HAP-1 (cell line): ENCODE measurements at regions not wholly inside any gene's neighbourhood (a gene's known extent, or its start where the extent isn't known, plus 50 kb on each side); places are given as distances from the start of the nearest gene placed in this dataset.

Source experiments
- DNase-seq, 2 experiments: peaks; one replicate each; pipeline ENCODE4 v3.0.0-alpha.2; 2016 to 2020; ENCODE audit warnings: low spot score in 2 of 2
- H3K27me3 ChIP-seq: fragments of 250-450 bp; sonication (Bioruptor Pico); 2 replicates; pipeline ENCODE4 v1.5.1; 2020; ENCODE audit warnings: low read depth, mild to moderate bottlenecking, moderate library complexity
- H3K36me3 ChIP-seq: fragments of 250-450 bp; sonication (Bioruptor Pico); replicated peaks from 2 replicates; pipeline ENCODE4 v1.5.1; 2020; ENCODE audit warnings: mild to moderate bottlenecking
- H3K4me1 ChIP-seq: fragments of 250-450 bp; sonication (Bioruptor Pico); 2 replicates; pipeline ENCODE4 v1.5.1; 2020; ENCODE audit warnings: mild to moderate bottlenecking
- H3K4me3 ChIP-seq: fragments of 250-450 bp; sonication (Bioruptor Pico); 2 replicates; pipeline ENCODE4 v1.5.1; 2020; ENCODE audit warnings: mild to moderate bottlenecking, moderate library complexity
- H3K9me3 ChIP-seq: fragments of 250-450 bp; sonication (Bioruptor Pico); 2 replicates; pipeline ENCODE4 v1.5.1; 2020; ENCODE audit warnings: mild to moderate bottlenecking, moderate library complexity
- in situ Hi-C: fragments of 300-500 bp; cut with MboI; formaldehyde crosslinking; loops from 3 replicates; pipeline ENCODE4 v1.14.3; 2020; ENCODE audit warnings: low sequenced_read_pairs, inconsistent platforms, mixed read lengths

GRCh38 chr6:156699935-156700334 is 77.2 kb upstream of the ARID1B start:
- in situ Hi-C loops = no loop called here
- Histone ChIP-seq H3K4me3 (no peak overlapping the region), H3K36me3 (no peaks in the 10 kb centered on the region), H3K4me1 (no peaks in the 10 kb centered on the region), H3K9me3 (no peaks in the 10 kb centered on the region), H3K27me3 (peaks cover 8% of the 10 kb centered on the region)
- no peak for DNase-seq

- peaks cover 5% of the 10 kb centered on the region for H3K27me3 ChIP-seq
- no peak overlapping the region for H3K4me3 ChIP-seq
- H3K9me3 ChIP-seq = no peaks in the 10 kb centered on the region
- no peaks in the 10 kb centered on the region for H3K36me3 ChIP-seq
- in situ Hi-C loops = no loop called here
- H3K4me1 ChIP-seq = no peaks in the 10 kb centered on the region
- DNase-seq = no peak
Observed at GRCh38 chr6:156699017-156699421, 78.2 kb upstream of the ARID1B start.

- Histone ChIP-seq H3K36me3 (no peaks in the 10 kb centered on the region), H3K4me3 (no peak overlapping the region), H3K27me3 (peaks cover 5% of the 10 kb centered on the region), H3K4me1 (peaks cover 1% of the 10 kb centered on the region), H3K9me3 (no peaks in the 10 kb centered on the region)
- in situ Hi-C loops = no loop called here
- no peak for DNase-seq
Observed at GRCh38 chr6:156698239-156699016, 78.8 kb upstream of the ARID1B start.

- Histone ChIP-seq H3K4me3 (no peak overlapping the region), H3K4me1 (peaks cover 4% of the 10 kb centered on the region), H3K36me3 (no peaks in the 10 kb centered on the region), H3K27me3 (peaks cover 5% of the 10 kb centered on the region), H3K9me3 (no peaks in the 10 kb centered on the region)
- no peak for DNase-seq
- in situ Hi-C loops = no loop called here
Observed at GRCh38 chr6:156697225-156697830, 79.8 kb upstream of the ARID1B start.

- H3K36me3 ChIP-seq = no peaks in the 10 kb centered on the region
- in situ Hi-C loops = no loop called here
- no peaks in the 10 kb centered on the region for H3K9me3 ChIP-seq
- H3K4me1 ChIP-seq = peaks cover 4% of the 10 kb centered on the region
- no peak for DNase-seq
- no peak overlapping the region for H3K4me3 ChIP-seq
- H3K27me3 ChIP-seq = peaks cover 2% of the 10 kb centered on the region
Observed at GRCh38 chr6:156695742-156696141, 81.4 kb upstream of the ARID1B start.

- in situ Hi-C loops = no loop called here
- Histone ChIP-seq H3K36me3 (no peaks in the 10 kb centered on the region), H3K9me3 (no peaks in the 10 kb centered on the region), H3K27me3 (peaks cover 2% of the 10 kb centered on the region; the same call in 1 of the 2 replicates), H3K4me1 (peaks cover 4% of the 10 kb centered on the region), H3K4me3 (no peak overlapping the region)
- DNase-seq = no peak
Observed at GRCh38 chr6:156694679-156695078, 82.5 kb upstream of the ARID1B start.

- Histone ChIP-seq H3K36me3 (no peaks in the 10 kb centered on the region), H3K9me3 (no peaks in the 10 kb centered on the region), H3K27me3 (no peaks in the 10 kb centered on the region), H3K4me3 (no peak overlapping the region), H3K4me1 (peaks cover 8% of the 10 kb centered on the region)
- in situ Hi-C loops = no loop called here
- DNase-seq = no peak
Observed at GRCh38 chr6:156691018-156691417, 86.2 kb upstream of the ARID1B start.

- no peaks in the 10 kb centered on the region for H3K9me3 ChIP-seq
- in situ Hi-C loops = no loop called here
- no peak for DNase-seq
- H3K27me3 ChIP-seq = no peaks in the 10 kb centered on the region
- no peak overlapping the region for H3K4me3 ChIP-seq
- no peaks in the 10 kb centered on the region for H3K36me3 ChIP-seq
- H3K4me1 ChIP-seq = peaks cover 11% of the 10 kb centered on the region
Observed at GRCh38 chr6:156689656-156690055, 87.5 kb upstream of the ARID1B start.

- H3K4me3 ChIP-seq = no peak overlapping the region
- peaks cover 11% of the 10 kb centered on the region for H3K4me1 ChIP-seq
- H3K9me3 ChIP-seq = no peaks in the 10 kb centered on the region
- H3K36me3 ChIP-seq = no peaks in the 10 kb centered on the region
- DNase-seq = no peak
- H3K27me3 ChIP-seq = no peaks in the 10 kb centered on the region
- in situ Hi-C loops = no loop called here
Observed at GRCh38 chr6:156688620-156688971, 88.6 kb upstream of the ARID1B start.

GRCh38 chr6:156687789-156688619 is 89.2 kb upstream of the ARID1B start:
- Histone ChIP-seq H3K27me3 (no peaks in the 10 kb centered on the region), H3K36me3 (no peaks in the 10 kb centered on the region), H3K9me3 (no peaks in the 10 kb centered on the region), H3K4me3 (peak overlapping the region; percentile 31), H3K4me1 (peaks cover 8% of the 10 kb centered on the region; the same call in 1 of the 2 replicates)
- in situ Hi-C loops = no loop called here
- peak in 1 of 2 experiments; percentile 12 for DNase-seq

- H3K4me3 ChIP-seq = peak overlapping the region; percentile 82
- H3K36me3 ChIP-seq = no peaks in the 10 kb centered on the region
- no peaks in the 10 kb centered on the region for H3K27me3 ChIP-seq
- H3K4me1 ChIP-seq = peaks cover 8% of the 10 kb centered on the region; the same call in 1 of the 2 replicates
- in situ Hi-C loops = no loop called here
- H3K9me3 ChIP-seq = no peaks in the 10 kb centered on the region
- peak; percentile 50 to 79 for DNase-seq
Observed at GRCh38 chr6:156686995-156687788, 90.0 kb upstream of the ARID1B start.

GRCh38 chr6:156686301-156686994 is 90.7 kb upstream of the ARID1B start:
- H3K4me3 ChIP-seq = peak overlapping the region; percentile 82
- in situ Hi-C loops = no loop called here
- H3K9me3 ChIP-seq = no peaks in the 10 kb centered on the region
- H3K4me1 ChIP-seq = peaks cover 8% of the 10 kb centered on the region; the same call in 1 of the 2 replicates
- H3K36me3 ChIP-seq = no peaks in the 10 kb centered on the region
- H3K27me3 ChIP-seq = peaks cover 4% of the 10 kb centered on the region
- DNase-seq = peak; percentile 57 to 70

GRCh38 chr6:156685823-156686222 is 91.4 kb upstream of the ARID1B start:
- Histone ChIP-seq H3K4me1 (peaks cover 8% of the 10 kb centered on the region; the same call in 1 of the 2 replicates), H3K9me3 (no peaks in the 10 kb centered on the region), H3K36me3 (no peaks in the 10 kb centered on the region), H3K4me3 (no peak overlapping the region), H3K27me3 (peaks cover 4% of the 10 kb centered on the region)
- in situ Hi-C loops = no loop called here
- no peak for DNase-seq
